GM19238 (cell line): ENCODE measurements at regions not wholly inside any gene's neighbourhood (a gene's known extent, or its start where the extent isn't known, plus 50 kb on each side); places are given as distances from the start of the nearest gene placed in this dataset.

Source experiments
- DNase-seq: peaks from one replicate; pipeline ENCODE4 v3.0.0; 2011; ENCODE audit warnings: low spot score; ENCODE audit not compliant: insufficient read length

GRCh38 chr4:126216611-126217010, 901.9 kb downstream of the FAT4 start:
- DNase-seq: no peak

GRCh38 chr4:126221282-126221681, 906.5 kb downstream of the FAT4 start:
- DNase-seq: no peak

- DNase-seq: no peak
These were observed 907.1 kb downstream of the FAT4 start for GRCh38 chr4:126221717-126222340.

- DNase-seq: no peak
These were observed 909.1 kb downstream of the FAT4 start for GRCh38 chr4:126223784-126224407.

- DNase-seq: no peak
These were observed 912.7 kb downstream of the FAT4 start for GRCh38 chr4:126227428-126227827.

- DNase-seq: no peak
These were observed 915.5 kb downstream of the FAT4 start for GRCh38 chr4:126230269-126230668.

- no peak for DNase-seq
These were observed 918.7 kb downstream of the FAT4 start for GRCh38 chr4:126233483-126233882.

- DNase-seq: no peak
These were observed 923.3 kb downstream of the FAT4 start for GRCh38 chr4:126238013-126238412.

GRCh38 chr4:126241634-126242033, 926.9 kb downstream of the FAT4 start:
- no peak for DNase-seq

GRCh38 chr4:126242679-126243390, 928.1 kb downstream of the FAT4 start:
- no peak for DNase-seq

- no peak for DNase-seq
These were observed 932.7 kb downstream of the FAT4 start for GRCh38 chr4:126247409-126247808.

- DNase-seq: no peak
These were observed 935.3 kb downstream of the FAT4 start for GRCh38 chr4:126250006-126250405.

- no peak for DNase-seq
These were observed 936.4 kb downstream of the FAT4 start for GRCh38 chr4:126251169-126251568.

GRCh38 chr4:126262665-126263064, 947.9 kb downstream of the FAT4 start:
- DNase-seq: no peak

GRCh38 chr4:126264839-126265238, 950.1 kb downstream of the FAT4 start:
- no peak for DNase-seq

GRCh38 chr4:126265888-126266287, 951.1 kb downstream of the FAT4 start:
- DNase-seq: no peak

GRCh38 chr4:126267689-126268088, 952.9 kb downstream of the FAT4 start:
- DNase-seq: no peak

GRCh38 chr4:126268106-126268505, 953.4 kb downstream of the FAT4 start:
- DNase-seq: no peak

- no peak for DNase-seq
These were observed 954.4 kb downstream of the FAT4 start for GRCh38 chr4:126269106-126269505.

GRCh38 chr4:126271292-126271691, 956.5 kb downstream of the FAT4 start:
- no peak for DNase-seq

GRCh38 chr4:126273746-126274145, 959.0 kb downstream of the FAT4 start:
- no peak for DNase-seq

- DNase-seq: no peak
These were observed 977.1 kb downstream of the FAT4 start for GRCh38 chr4:126291886-126292285.

GRCh38 chr4:126298271-126298670, 983.5 kb downstream of the FAT4 start:
- DNase-seq: no peak
